A549 (cell line): ENCODE measurements at regions not wholly inside any gene's neighbourhood (a gene's known extent, or its start where the extent isn't known, plus 50 kb on each side); places are given as distances from the start of the nearest gene placed in this dataset.
"Not testable (repeated sequence)": the region's sequence is repeated elsewhere in the genome, so short reads cannot be mapped to it uniquely, and the experiment has no call there.

ENCODE experiments used
- CBX8 ChIP-seq: fragments of 200-600 bp; sonication (generic); IDR thresholded peaks from 2 replicates; pipeline ENCODE4 v1.6.1; 2016
- CHD2 ChIP-seq: fragments of 150-350 bp; IDR thresholded peaks from 2 replicates; pipeline ENCODE4 v1.6.1; 2014; ENCODE audit warnings: low read length; ENCODE audit not compliant: partially characterized antibody
- EP300 ChIP-seq, 2 experiments: fragments of >200 bp; sonication (Bioruptor Twin); formaldehyde crosslinking; IDR thresholded peaks; 2 replicates in 1 of 2; 3 replicates in 1 of 2; pipeline ENCODE4 v1.6.1; 2016 to 2017
- HOXB5 ChIP-seq: fragments of 250-450 bp; sonication (Bioruptor Pico); IDR thresholded peaks from 2 replicates; pipeline ENCODE4 v1.5.0; 2020; ENCODE audit warnings: mild to moderate bottlenecking, moderate library complexity
- POLR2A ChIP-seq: IDR thresholded peaks from 2 replicates; pipeline ENCODE4 v1.6.1; 2012; ENCODE audit warnings: mild to moderate bottlenecking, low read length
- RAD21 ChIP-seq, 2 experiments: fragments of >200 bp in 1 of 2; sonication (Bioruptor Twin) in 1 of 2; formaldehyde crosslinking in 1 of 2; IDR thresholded peaks in 1 of 2; conservative IDR thresholded peaks in 1 of 2; 2 replicates in 1 of 2; 3 replicates in 1 of 2; pipeline ENCODE4 v1.6.1; 2012 to 2018; ENCODE audit warnings: inconsistent platforms in 1 of 2
- ZFP36 ChIP-seq: fragments of 450-650 bp; IDR thresholded peaks from 2 replicates; pipeline ENCODE4 v1.6.1; 2014; ENCODE audit warnings: borderline replicate concordance; ENCODE audit not compliant: partially characterized antibody
- TF ChIP-seq, protein P1 (sequence below): fragments of >200 bp; sonication (Bioruptor Twin); formaldehyde crosslinking; IDR thresholded peaks from 3 replicates; pipeline ENCODE4 v1.5.1; 2016
- TF ChIP-seq, protein P2 (sequence below): fragments of 150-350 bp; IDR thresholded peaks from 2 replicates; pipeline ENCODE4 v1.6.1; 2014; ENCODE audit warnings: low read depth, mild to moderate bottlenecking, low read length
- TF ChIP-seq, protein P3 (sequence below): IDR thresholded peaks from 2 replicates; pipeline ENCODE4 v1.6.1; 2012

DNA sequence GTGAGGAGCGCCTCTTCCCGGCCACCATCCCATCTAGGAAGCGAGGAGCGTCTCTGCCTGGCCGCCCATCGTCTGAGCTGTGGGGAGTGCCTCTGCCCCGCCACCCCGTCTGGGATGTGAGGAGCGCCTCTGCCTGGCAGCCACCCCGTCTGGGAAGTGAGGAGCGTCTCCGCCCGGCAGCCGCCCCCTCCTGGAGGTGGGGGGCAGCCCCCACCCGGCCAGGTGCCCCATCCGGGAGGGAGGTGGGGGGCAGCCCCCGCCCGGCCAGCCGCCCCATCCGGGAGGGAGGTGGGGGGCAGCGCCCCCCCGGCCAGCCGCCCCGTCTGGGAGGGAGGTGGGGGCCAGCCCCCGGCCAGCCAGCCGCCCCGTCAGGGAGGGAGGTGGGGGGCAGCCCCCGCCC is 75.3 kb upstream of the EHBP1 start:
- not testable (repeated sequence) for TF ChIP-seq POLR2A; ZFP36; HOXB5; RAD21 (conservative IDR thresholded peaks at IDR 0.05 in 1 of 2, IDR thresholded peaks at IDR 0.05 in 1 of 2); CBX8; CHD2; EP300 (IDR thresholded peaks at IDR 0.05)
- TF ChIP-seq, protein P1, sequence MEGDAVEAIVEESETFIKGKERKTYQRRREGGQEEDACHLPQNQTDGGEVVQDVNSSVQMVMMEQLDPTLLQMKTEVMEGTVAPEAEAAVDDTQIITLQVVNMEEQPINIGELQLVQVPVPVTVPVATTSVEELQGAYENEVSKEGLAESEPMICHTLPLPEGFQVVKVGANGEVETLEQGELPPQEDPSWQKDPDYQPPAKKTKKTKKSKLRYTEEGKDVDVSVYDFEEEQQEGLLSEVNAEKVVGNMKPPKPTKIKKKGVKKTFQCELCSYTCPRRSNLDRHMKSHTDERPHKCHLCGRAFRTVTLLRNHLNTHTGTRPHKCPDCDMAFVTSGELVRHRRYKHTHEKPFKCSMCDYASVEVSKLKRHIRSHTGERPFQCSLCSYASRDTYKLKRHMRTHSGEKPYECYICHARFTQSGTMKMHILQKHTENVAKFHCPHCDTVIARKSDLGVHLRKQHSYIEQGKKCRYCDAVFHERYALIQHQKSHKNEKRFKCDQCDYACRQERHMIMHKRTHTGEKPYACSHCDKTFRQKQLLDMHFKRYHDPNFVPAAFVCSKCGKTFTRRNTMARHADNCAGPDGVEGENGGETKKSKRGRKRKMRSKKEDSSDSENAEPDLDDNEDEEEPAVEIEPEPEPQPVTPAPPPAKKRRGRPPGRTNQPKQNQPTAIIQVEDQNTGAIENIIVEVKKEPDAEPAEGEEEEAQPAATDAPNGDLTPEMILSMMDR, result not testable (repeated sequence)
- TF ChIP-seq, protein P2, sequence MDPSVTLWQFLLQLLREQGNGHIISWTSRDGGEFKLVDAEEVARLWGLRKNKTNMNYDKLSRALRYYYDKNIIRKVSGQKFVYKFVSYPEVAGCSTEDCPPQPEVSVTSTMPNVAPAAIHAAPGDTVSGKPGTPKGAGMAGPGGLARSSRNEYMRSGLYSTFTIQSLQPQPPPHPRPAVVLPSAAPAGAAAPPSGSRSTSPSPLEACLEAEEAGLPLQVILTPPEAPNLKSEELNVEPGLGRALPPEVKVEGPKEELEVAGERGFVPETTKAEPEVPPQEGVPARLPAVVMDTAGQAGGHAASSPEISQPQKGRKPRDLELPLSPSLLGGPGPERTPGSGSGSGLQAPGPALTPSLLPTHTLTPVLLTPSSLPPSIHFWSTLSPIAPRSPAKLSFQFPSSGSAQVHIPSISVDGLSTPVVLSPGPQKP, result not testable (repeated sequence)
- TF ChIP-seq, protein P3, sequence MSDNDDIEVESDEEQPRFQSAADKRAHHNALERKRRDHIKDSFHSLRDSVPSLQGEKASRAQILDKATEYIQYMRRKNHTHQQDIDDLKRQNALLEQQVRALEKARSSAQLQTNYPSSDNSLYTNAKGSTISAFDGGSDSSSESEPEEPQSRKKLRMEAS, result not testable (repeated sequence)
